HEK293T (cell line): ENCODE measurements at regions not wholly inside any gene's neighbourhood (a gene's known extent, or its start where the extent isn't known, plus 50 kb on each side); places are given as distances from the start of the nearest gene placed in this dataset.
A peak's percentile ranks its signal among the peaks of the same experiment; 100 is the strongest.

Experiments used
- CTCF ChIA-PET: fragments of 350-600 bp; formaldehyde crosslinking; extraction: SDS; loops from one replicate; lab custom pipeline; 2021; ENCODE audit warnings: antibody characterized with exemption, inconsistent platforms; lab: Yijun Ruan, JAX
- POLR2A ChIA-PET: fragments of 350-600 bp; formaldehyde crosslinking; extraction: SDS; loops from one replicate; lab custom pipeline; 2020; ENCODE audit warnings: antibody characterized with exemption, inconsistent platforms; lab: Yijun Ruan, JAX
- DNase-seq: peaks from one replicate; pipeline ENCODE4 v3.0.0; 2012; ENCODE audit warnings: mixed read lengths; ENCODE audit errors: extremely low spot score
- ARNT ChIP-seq: fragments of 450-650 bp; IDR thresholded peaks from 2 replicates; pipeline ENCODE4 v1.6.1; 2017; ENCODE audit warnings: mild to moderate bottlenecking
- BHLHE40 ChIP-seq: fragments of 450-650 bp; IDR thresholded peaks from 2 replicates; pipeline ENCODE4 v1.6.1; 2016; ENCODE audit warnings: mild to moderate bottlenecking, moderate library complexity, borderline replicate concordance
- CTBP1 ChIP-seq: fragments of 450-650 bp; IDR thresholded peaks from 2 replicates; pipeline ENCODE4 v1.6.1; 2016; ENCODE audit warnings: borderline replicate concordance
- ELF4 ChIP-seq: fragments of 450-650 bp; IDR thresholded peaks from 2 replicates; pipeline ENCODE4 v1.6.1; 2017; ENCODE audit warnings: antibody characterized with exemption
- FOXA1 ChIP-seq: fragments of 450-650 bp; IDR thresholded peaks from 2 replicates; pipeline ENCODE4 v1.6.1; 2016; ENCODE audit warnings: mild to moderate bottlenecking
- FOXK2 ChIP-seq: fragments of 450-650 bp; IDR thresholded peaks from 2 replicates; pipeline ENCODE4 v1.6.1; 2016; ENCODE audit warnings: mild to moderate bottlenecking
- FOXM1 ChIP-seq: fragments of 450-650 bp; IDR thresholded peaks from 2 replicates; pipeline ENCODE4 v1.6.1; 2017; ENCODE audit warnings: mild to moderate bottlenecking, borderline replicate concordance
- HDGF ChIP-seq: fragments of 450-650 bp; IDR thresholded peaks from 2 replicates; pipeline ENCODE4 v1.6.1; 2017; ENCODE audit warnings: antibody characterized with exemption, borderline replicate concordance
- L3MBTL2 ChIP-seq: fragments of 450-650 bp; conservative IDR thresholded peaks from 2 replicates; pipeline ENCODE4 v1.6.1; 2016; ENCODE audit warnings: mild to moderate bottlenecking
- LEF1 ChIP-seq: fragments of 450-650 bp; IDR thresholded peaks from 2 replicates; pipeline ENCODE4 v1.6.1; 2017; ENCODE audit warnings: mild to moderate bottlenecking, borderline replicate concordance
- NFRKB ChIP-seq: fragments of 450-650 bp; IDR thresholded peaks from 2 replicates; pipeline ENCODE4 v1.6.1; 2016; ENCODE audit warnings: mild to moderate bottlenecking, moderate library complexity
- SP1 ChIP-seq: fragments of 450-650 bp; IDR thresholded peaks from 2 replicates; pipeline ENCODE4 v1.6.1; 2017
- SUZ12 ChIP-seq: fragments of 450-650 bp; IDR thresholded peaks from 2 replicates; pipeline ENCODE4 v1.6.1; 2016; ENCODE audit warnings: mild to moderate bottlenecking
- TARDBP ChIP-seq: fragments of 450-650 bp; IDR thresholded peaks from 2 replicates; pipeline ENCODE4 v1.6.1; 2016
- ZNF384 ChIP-seq: fragments of 450-650 bp; IDR thresholded peaks from 2 replicates; pipeline ENCODE4 v1.6.1; 2016
- TF ChIP-seq, protein P1 (sequence below): fragments of 450-650 bp; IDR thresholded peaks from 2 replicates; pipeline ENCODE4 v1.6.1; 2016

DNA sequence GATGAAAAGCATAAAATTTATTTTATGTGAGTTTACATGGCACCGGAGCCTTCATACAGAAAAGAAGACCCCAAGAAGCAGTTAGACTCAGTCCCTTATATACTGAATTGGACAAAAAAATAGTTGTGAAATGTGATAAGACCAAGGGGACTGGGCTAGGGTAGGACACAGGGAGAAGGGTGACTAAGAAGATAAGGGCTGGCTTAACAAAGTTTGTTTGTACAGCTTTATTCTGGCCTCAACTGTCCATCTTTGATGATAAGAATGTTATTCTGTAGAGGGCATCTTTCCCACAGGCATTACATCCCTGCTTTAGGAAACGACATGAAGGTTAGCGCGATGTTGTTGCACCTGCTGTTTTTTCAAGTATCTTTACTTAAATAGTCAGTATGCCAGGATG lies 86.5 kb downstream of the SEC61G start:
- no peak for DNase-seq
- no peak for TF ChIP-seq LEF1
- no peak for TF ChIP-seq BHLHE40
- no peak for TF ChIP-seq FOXK2
- no peak for TF ChIP-seq SUZ12
- ChIA-PET POLR2A (no interaction called here), CTCF (no interaction called here)

DNA sequence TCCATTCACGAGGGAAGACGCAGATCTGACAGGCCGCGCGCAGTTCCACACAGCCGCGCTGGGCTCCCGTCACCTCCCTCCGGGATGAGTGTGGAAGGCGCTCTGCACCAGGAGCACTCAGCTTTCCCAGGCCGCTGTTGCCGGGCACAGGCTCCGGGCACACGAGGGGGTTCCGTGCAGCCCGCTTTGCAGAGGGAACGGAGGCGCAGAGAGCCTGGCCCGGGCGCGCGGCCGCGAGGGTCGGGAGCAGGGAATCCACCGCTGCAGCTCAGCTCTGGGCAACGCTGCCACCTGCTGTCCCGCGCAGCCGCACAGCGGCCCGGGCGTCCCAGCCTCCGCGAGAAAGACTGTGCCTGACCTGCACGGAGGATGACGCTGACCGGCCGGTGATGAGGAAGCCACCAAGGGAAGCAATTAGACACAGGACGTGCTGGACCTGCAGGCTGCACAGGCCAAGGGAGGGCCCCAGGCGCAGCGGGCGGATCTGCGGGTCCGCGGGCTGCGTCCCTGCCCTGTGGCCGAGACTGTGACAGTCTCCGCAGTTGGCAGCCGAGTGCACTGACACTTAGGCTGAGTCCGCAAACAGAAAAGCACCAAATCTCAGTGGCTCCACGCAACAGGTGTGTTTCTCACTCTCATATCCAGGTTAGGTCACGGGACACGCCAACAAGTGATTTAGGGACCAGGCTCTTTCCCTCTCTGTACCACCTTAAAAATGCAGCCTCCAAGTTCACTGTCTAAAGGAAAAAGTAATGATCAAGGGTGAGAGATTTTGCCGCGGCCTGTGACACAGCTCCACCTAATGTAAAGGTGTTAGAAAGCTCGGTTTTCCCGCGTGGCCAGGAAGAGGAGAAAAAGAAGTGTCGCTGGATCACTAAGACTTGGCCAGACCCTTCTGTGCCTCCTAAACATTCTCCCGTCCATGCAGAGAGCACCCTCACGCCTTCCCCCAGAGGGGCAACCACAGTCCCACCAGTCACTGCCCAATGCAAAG lies 94.5 kb downstream of the SEC61G start:
- POLR2A ChIA-PET: no interaction called here
- no peak for TF ChIP-seq FOXA1
- TF ChIP-seq L3MBTL2: peak; percentile 37; the same call in 1 of the 2 replicates
- TF ChIP-seq NFRKB: no peak
- no peak for TF ChIP-seq ARNT
- no peak for TF ChIP-seq LEF1
- no peak for TF ChIP-seq HDGF
- no peak for TF ChIP-seq BHLHE40
- peak; percentile 76 for DNase-seq
- CTCF ChIA-PET: interaction anchor here (1.5 kb wide), 1 partner anchor 12 kb away, joined by 4 read pairs; no protein-coding TSS in a partner anchor

DNA sequence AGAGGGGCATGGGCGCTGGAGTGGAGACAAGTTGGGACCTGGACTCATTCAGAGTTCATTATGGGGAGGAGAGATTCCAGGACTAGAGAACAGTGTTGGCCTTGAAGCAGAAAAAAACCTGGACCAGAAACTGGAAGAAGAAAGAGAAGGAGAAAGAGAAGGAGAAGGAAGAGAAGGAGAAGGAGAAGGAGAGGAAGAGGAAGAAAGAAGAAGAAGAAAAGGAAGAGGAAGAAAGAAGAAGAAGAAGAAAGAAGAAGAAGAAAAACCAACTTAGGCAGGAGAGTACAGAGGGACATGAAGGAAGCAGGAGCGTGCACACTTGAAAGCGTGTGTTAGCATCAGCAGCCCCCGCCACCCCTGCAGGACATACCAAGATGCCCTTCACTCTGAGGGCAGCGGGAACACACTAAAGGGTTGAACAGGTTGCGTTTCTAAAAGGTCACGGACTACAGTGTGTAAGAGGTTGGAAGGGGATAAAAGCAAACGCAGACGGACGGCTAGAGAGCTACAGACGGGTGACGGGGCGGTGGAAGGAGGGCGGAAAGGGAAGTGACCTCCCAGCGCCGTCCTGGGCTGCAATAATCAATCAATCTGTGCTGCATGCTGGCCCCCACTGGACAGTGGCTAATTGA lies 95.3 kb downstream of the SEC61G start:
- no peak for TF ChIP-seq L3MBTL2
- TF ChIP-seq, protein P1, sequence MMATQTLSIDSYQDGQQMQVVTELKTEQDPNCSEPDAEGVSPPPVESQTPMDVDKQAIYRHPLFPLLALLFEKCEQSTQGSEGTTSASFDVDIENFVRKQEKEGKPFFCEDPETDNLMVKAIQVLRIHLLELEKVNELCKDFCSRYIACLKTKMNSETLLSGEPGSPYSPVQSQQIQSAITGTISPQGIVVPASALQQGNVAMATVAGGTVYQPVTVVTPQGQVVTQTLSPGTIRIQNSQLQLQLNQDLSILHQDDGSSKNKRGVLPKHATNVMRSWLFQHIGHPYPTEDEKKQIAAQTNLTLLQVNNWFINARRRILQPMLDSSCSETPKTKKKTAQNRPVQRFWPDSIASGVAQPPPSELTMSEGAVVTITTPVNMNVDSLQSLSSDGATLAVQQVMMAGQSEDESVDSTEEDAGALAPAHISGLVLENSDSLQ: no peak
- TF ChIP-seq CTBP1: no peak
- no peak for TF ChIP-seq LEF1
- TF ChIP-seq NFRKB: no peak
- TF ChIP-seq ARNT: no peak
- ChIA-PET CTCF (interaction anchor here (1.5 kb wide), 1 partner anchor 11 kb away, joined by 4 read pairs; no protein-coding TSS in a partner anchor), POLR2A (no interaction called here)
- DNase-seq: no peak

DNA sequence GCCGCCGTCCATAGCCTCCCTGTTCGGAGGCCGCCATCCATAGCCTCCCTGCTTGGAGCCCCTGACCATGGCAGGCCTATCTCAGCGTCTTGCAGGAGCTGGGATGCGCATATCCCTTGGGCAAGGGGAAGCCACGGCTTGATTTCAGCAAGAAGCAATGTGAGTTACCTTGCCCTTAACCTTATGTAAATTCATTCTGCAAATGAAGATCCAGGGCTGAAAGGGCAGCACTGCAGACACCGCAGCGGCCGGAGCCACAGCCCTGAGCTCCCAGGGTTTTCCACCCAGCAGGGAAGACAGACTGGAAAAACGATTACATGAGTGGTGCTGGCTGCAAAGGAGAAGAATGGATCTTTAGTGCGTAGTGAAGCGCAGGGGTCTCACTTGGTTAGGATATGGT lies 95.8 kb downstream of the SEC61G start:
- ChIA-PET CTCF (no interaction called here), POLR2A (no interaction called here)
- no peak for TF ChIP-seq SUZ12
- no peak for TF ChIP-seq NFRKB
- no peak for TF ChIP-seq TARDBP
- no peak for TF ChIP-seq FOXA1
- TF ChIP-seq FOXK2: no peak
- TF ChIP-seq ARNT: no peak
- TF ChIP-seq SP1: no peak
- no peak for TF ChIP-seq L3MBTL2
- no peak for TF ChIP-seq ELF4
- TF ChIP-seq FOXM1: no peak
- no peak for TF ChIP-seq HDGF
- TF ChIP-seq CTBP1: no peak
- no peak for TF ChIP-seq ZNF384
- TF ChIP-seq, protein P1: no peak
- no peak for TF ChIP-seq BHLHE40
- TF ChIP-seq LEF1: no peak
- DNase-seq: no peak

DNA sequence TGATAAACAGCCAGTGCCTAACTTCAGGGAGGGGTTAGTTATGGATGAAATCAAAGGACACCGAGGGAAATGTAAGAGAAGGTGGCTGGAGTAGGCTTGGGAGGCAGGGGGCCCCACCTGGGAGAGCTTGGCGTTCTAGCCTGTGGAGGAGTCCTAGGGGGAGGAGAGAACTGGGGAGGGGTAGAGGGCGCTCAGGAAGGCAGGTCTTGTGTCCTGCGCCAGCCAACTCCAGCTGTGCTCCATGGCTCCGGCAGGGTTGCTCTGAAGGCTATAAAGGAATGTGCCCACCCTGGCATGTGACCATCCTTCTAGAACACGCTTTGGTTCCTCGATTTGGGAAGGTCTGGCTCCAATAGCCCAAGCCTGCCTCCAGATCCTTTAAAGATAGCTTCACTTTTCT lies 96.3 kb downstream of the SEC61G start:
- ChIA-PET CTCF (no interaction called here), POLR2A (no interaction called here)
- no peak for DNase-seq
- no peak for TF ChIP-seq FOXK2
- TF ChIP-seq FOXM1: no peak
- no peak for TF ChIP-seq L3MBTL2
- TF ChIP-seq, protein P1: no peak
- TF ChIP-seq ARNT: no peak
- no peak for TF ChIP-seq ZNF384
- TF ChIP-seq HDGF: no peak
- no peak for TF ChIP-seq LEF1
- TF ChIP-seq BHLHE40: no peak

DNA sequence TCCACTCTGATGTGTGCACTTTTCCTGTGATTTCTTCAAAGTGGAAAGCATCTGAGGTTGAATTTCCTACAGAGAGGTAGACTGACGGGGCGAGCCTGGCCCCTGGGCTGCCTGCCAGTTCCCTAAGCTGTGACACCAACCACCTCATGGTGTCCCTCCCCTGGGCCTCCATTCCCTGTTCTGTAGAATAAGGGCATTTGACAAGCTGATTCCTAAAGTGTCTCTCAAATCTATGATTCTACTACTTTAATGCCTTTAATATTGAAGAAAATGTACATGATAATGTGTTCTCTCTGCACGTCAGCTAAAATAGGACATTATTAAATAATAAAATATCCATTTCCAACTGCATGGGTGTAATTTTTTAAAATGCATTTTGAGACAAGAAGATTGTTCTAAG lies 105.1 kb downstream of the SEC61G start:
- DNase-seq: no peak
- CTCF ChIA-PET: no interaction called here
- POLR2A ChIA-PET: no interaction called here
- TF ChIP-seq L3MBTL2: no peak
- TF ChIP-seq TARDBP: no peak
- TF ChIP-seq NFRKB: no peak
- TF ChIP-seq LEF1: no peak
- TF ChIP-seq FOXK2: no peak
- no peak for TF ChIP-seq ZNF384
- TF ChIP-seq, protein P1: no peak
- TF ChIP-seq CTBP1: no peak
- TF ChIP-seq FOXA1: no peak
- TF ChIP-seq ARNT: no peak
- no peak for TF ChIP-seq ELF4
- TF ChIP-seq SUZ12: no peak
- TF ChIP-seq SP1: no peak
- no peak for TF ChIP-seq HDGF
- no peak for TF ChIP-seq BHLHE40
- TF ChIP-seq FOXM1: no peak
